Ishikawa (cell line): ENCODE measurements at regions not wholly inside any gene's neighbourhood (a gene's known extent, or its start where the extent isn't known, plus 50 kb on each side); places are given as distances from the start of the nearest gene placed in this dataset.

Experiments used
- CEBPB ChIP-seq: IDR thresholded peaks from 2 replicates; pipeline ENCODE4 v1.6.1; 2012
- CREB1 ChIP-seq: IDR thresholded peaks from 2 replicates; pipeline ENCODE4 v1.6.1; 2012; ENCODE audit warnings: low read depth
- TCF12 ChIP-seq: IDR thresholded peaks from 2 replicates; pipeline ENCODE4 v1.6.1; 2012; ENCODE audit warnings: low read depth
- USF1 ChIP-seq: IDR thresholded peaks from 2 replicates; pipeline ENCODE4 v1.6.1; 2012

- TF ChIP-seq CEBPB (no peak), USF1 (no peak), CREB1 (no peak), TCF12 (no peak)
Measured at GRCh38 chr7:110224643-110225042, 866.3 kb upstream of the LRRN3 start.
